Ishikawa (cell line): ENCODE measurements at regions not wholly inside any gene's neighbourhood (a gene's known extent, or its start where the extent isn't known, plus 50 kb on each side); places are given as distances from the start of the nearest gene placed in this dataset.

ENCODE experiments used
- CEBPB ChIP-seq: IDR thresholded peaks from 2 replicates; pipeline ENCODE4 v1.6.1; 2012
- CREB1 ChIP-seq: IDR thresholded peaks from 2 replicates; pipeline ENCODE4 v1.6.1; 2012; ENCODE audit warnings: low read depth
- EGR1 ChIP-seq: IDR thresholded peaks from 2 replicates; pipeline ENCODE4 v1.6.1; 2012
- EP300 ChIP-seq: IDR thresholded peaks from 2 replicates; pipeline ENCODE4 v1.6.1; 2012; ENCODE audit warnings: borderline replicate concordance
- FOXM1 ChIP-seq: IDR thresholded peaks from 2 replicates; pipeline ENCODE4 v1.6.1; 2012; ENCODE audit warnings: low read depth, borderline replicate concordance
- MAX ChIP-seq: IDR thresholded peaks from 2 replicates; pipeline ENCODE4 v1.6.1; 2012
- RAD21 ChIP-seq: IDR thresholded peaks from 2 replicates; pipeline ENCODE4 v1.6.1; 2012; ENCODE audit warnings: low read depth
- TAF1 ChIP-seq: IDR thresholded peaks from 2 replicates; pipeline ENCODE4 v1.6.1; 2012; ENCODE audit warnings: low read depth, mild to moderate bottlenecking
- TCF12 ChIP-seq: IDR thresholded peaks from 2 replicates; pipeline ENCODE4 v1.6.1; 2012; ENCODE audit warnings: low read depth
- TEAD4 ChIP-seq: IDR thresholded peaks from 2 replicates; pipeline ENCODE4 v1.6.1; 2012
- YY1 ChIP-seq: IDR thresholded peaks from 2 replicates; pipeline ENCODE4 v1.6.1; 2012; ENCODE audit warnings: low read depth
- ZBTB7A ChIP-seq: IDR thresholded peaks from 2 replicates; pipeline ENCODE4 v1.6.1; 2012; ENCODE audit warnings: low read depth
- TF ChIP-seq, protein P1 (sequence below): IDR thresholded peaks from 2 replicates; pipeline ENCODE4 v1.6.1; 2012
- TF ChIP-seq, protein P2 (sequence below): IDR thresholded peaks from 2 replicates; pipeline ENCODE4 v1.6.1; 2012; ENCODE audit warnings: low read depth, mild to moderate bottlenecking

DNA sequence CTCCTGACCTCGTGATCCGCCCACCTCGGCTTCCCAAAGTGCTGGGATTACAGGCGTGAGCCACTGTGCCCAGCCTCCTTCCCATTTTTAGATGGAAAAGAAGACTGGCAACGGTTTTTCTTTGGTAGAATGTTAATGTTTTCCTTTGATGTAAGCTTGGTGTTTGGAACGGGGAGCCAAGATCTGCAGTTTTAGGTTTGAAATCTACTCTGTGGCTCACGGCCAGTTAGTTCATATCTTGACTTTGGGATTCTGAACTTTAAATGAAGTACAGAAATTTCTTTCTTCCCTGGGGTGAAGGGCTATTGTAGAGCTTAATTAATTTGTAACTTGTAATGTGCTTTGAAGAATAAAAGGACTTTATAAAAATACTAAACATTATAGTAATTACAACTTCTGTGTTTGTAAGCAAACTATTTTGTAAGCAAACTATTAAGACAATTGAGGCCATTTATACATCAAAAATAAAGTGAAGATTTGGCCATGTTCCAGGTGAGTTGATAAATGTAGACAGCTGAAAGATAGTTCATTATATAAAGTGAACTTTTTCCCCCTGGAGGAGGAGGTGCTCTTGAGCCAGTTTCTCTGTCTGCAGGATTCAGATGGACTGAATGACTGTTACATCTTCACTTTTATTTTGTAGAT, 117.1 kb upstream of the TUT7 start:
- TF ChIP-seq RAD21 (no peak), EP300 (no peak), CEBPB (no peak), TAF1 (no peak), MAX (no peak), CREB1 (no peak), FOXM1 (no peak), TEAD4 (no peak), ZBTB7A (no peak), YY1 (no peak), EGR1 (no peak), TCF12 (no peak)
- TF ChIP-seq, protein P1, sequence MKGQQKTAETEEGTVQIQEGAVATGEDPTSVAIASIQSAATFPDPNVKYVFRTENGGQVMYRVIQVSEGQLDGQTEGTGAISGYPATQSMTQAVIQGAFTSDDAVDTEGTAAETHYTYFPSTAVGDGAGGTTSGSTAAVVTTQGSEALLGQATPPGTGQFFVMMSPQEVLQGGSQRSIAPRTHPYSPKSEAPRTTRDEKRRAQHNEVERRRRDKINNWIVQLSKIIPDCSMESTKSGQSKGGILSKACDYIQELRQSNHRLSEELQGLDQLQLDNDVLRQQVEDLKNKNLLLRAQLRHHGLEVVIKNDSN, result no peak
- TF ChIP-seq, protein P2, sequence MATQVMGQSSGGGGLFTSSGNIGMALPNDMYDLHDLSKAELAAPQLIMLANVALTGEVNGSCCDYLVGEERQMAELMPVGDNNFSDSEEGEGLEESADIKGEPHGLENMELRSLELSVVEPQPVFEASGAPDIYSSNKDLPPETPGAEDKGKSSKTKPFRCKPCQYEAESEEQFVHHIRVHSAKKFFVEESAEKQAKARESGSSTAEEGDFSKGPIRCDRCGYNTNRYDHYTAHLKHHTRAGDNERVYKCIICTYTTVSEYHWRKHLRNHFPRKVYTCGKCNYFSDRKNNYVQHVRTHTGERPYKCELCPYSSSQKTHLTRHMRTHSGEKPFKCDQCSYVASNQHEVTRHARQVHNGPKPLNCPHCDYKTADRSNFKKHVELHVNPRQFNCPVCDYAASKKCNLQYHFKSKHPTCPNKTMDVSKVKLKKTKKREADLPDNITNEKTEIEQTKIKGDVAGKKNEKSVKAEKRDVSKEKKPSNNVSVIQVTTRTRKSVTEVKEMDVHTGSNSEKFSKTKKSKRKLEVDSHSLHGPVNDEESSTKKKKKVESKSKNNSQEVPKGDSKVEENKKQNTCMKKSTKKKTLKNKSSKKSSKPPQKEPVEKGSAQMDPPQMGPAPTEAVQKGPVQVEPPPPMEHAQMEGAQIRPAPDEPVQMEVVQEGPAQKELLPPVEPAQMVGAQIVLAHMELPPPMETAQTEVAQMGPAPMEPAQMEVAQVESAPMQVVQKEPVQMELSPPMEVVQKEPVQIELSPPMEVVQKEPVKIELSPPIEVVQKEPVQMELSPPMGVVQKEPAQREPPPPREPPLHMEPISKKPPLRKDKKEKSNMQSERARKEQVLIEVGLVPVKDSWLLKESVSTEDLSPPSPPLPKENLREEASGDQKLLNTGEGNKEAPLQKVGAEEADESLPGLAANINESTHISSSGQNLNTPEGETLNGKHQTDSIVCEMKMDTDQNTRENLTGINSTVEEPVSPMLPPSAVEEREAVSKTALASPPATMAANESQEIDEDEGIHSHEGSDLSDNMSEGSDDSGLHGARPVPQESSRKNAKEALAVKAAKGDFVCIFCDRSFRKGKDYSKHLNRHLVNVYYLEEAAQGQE, result no peak
